Stimulated activated memory B cell treated with anti-CD40 and anti-IgM and Interleukin-4, amounts not matched to agents 10 μg/mL and 1 μg/mL and 100 μg/mL, for 72 hours (primary cell): ENCODE measurements at regions not wholly inside any gene's neighbourhood (a gene's known extent, or its start where the extent isn't known, plus 50 kb on each side); places are given as distances from the start of the nearest gene placed in this dataset.
"Not testable (repeated sequence)": the region's sequence is repeated elsewhere in the genome, so short reads cannot be mapped to it uniquely, and the experiment has no call there.

Experiments
- ATAC-seq: fragments of 150-1000 bp; cut with Tn5 transposase; 2 replicates; pipeline ENCODE4 v1.10.0; 2021
- H3K27ac Mint-ChIP-seq: one replicate; pipeline ENCODE4 v1.8.0; 2022; ENCODE audit warnings: mild to moderate bottlenecking, mixed read lengths
- H3K27me3 Mint-ChIP-seq: one replicate; pipeline ENCODE4 v1.8.0; 2022; ENCODE audit warnings: mixed read lengths
- H3K36me3 Mint-ChIP-seq: one replicate; pipeline ENCODE4 v1.8.0; 2022; ENCODE audit warnings: mixed read lengths
- H3K4me1 Mint-ChIP-seq: one replicate; pipeline ENCODE4 v1.8.0; 2022; ENCODE audit warnings: mixed read lengths
- H3K4me3 Mint-ChIP-seq: one replicate; pipeline ENCODE4 v1.8.0; 2022; ENCODE audit warnings: mild to moderate bottlenecking, moderate library complexity, mixed read lengths
- H3K9me3 Mint-ChIP-seq: one replicate; pipeline ENCODE4 v1.8.0; 2022; ENCODE audit warnings: mixed read lengths

GRCh38 chr5:136738829-136739228, 373.5 kb upstream of the TRPC7 start:
- H3K36me3 Mint-ChIP-seq: no peaks in the 10 kb centered on the region
- H3K4me3 Mint-ChIP-seq: no peak overlapping the region
- H3K27ac Mint-ChIP-seq: no peak overlapping the region
- H3K4me1 Mint-ChIP-seq: no peaks in the 10 kb centered on the region
- H3K9me3 Mint-ChIP-seq: peaks cover 24% of the 10 kb centered on the region
- peaks cover 6% of the 10 kb centered on the region for H3K27me3 Mint-ChIP-seq
- ATAC-seq: no peak

- Mint-ChIP-seq H3K27me3 (peaks cover 6% of the 10 kb centered on the region), H3K4me3 (no peak overlapping the region), H3K9me3 (peaks cover 14% of the 10 kb centered on the region), H3K27ac (no peak overlapping the region), H3K4me1 (no peaks in the 10 kb centered on the region), H3K36me3 (no peaks in the 10 kb centered on the region)
- no peak for ATAC-seq
Observed at GRCh38 chr5:136736021-136736420, 370.7 kb upstream of the TRPC7 start.

- not testable (repeated sequence) for ATAC-seq, H3K4me3 Mint-ChIP-seq, H3K27me3 Mint-ChIP-seq, H3K27ac Mint-ChIP-seq, H3K4me1 Mint-ChIP-seq, H3K36me3 Mint-ChIP-seq
- H3K9me3 Mint-ChIP-seq: peaks cover 14% of the 10 kb centered on the region
Observed at GRCh38 chr5:136735611-136736010, 370.3 kb upstream of the TRPC7 start.

- H3K36me3 Mint-ChIP-seq: no peaks in the 10 kb centered on the region
Observed at GRCh38 chr5:136734628-136735027, 369.3 kb upstream of the TRPC7 start.

GRCh38 chr5:136732751-136733150, 367.4 kb upstream of the TRPC7 start:
- no peaks in the 10 kb centered on the region for H3K36me3 Mint-ChIP-seq
- no peak overlapping the region for H3K4me3 Mint-ChIP-seq
- no peak overlapping the region for H3K27ac Mint-ChIP-seq
- H3K9me3 Mint-ChIP-seq: peaks cover 3% of the 10 kb centered on the region
- ATAC-seq: no peak
- no peaks in the 10 kb centered on the region for H3K4me1 Mint-ChIP-seq
- H3K27me3 Mint-ChIP-seq: no peaks in the 10 kb centered on the region

More at GRCh38 chr5:136734628-136735027, 369.3 kb upstream of the TRPC7 start:
- Mint-ChIP-seq H3K9me3 (peaks cover 12% of the 10 kb centered on the region), H3K27ac (no peak overlapping the region), H3K27me3 (peaks cover 6% of the 10 kb centered on the region), H3K4me1 (no peaks in the 10 kb centered on the region), H3K4me3 (no peak overlapping the region)
- ATAC-seq: no peak

GRCh38 chr5:136731241-136731900, 366.0 kb upstream of the TRPC7 start:
- no peaks in the 10 kb centered on the region for H3K27me3 Mint-ChIP-seq
- H3K36me3 Mint-ChIP-seq: no peaks in the 10 kb centered on the region
- no peaks in the 10 kb centered on the region for H3K4me1 Mint-ChIP-seq
- no peaks in the 10 kb centered on the region for H3K9me3 Mint-ChIP-seq
- no peak for ATAC-seq
- H3K27ac Mint-ChIP-seq: no peak overlapping the region
- no peak overlapping the region for H3K4me3 Mint-ChIP-seq

- H3K4me1 Mint-ChIP-seq: no peaks in the 10 kb centered on the region
- no peaks in the 10 kb centered on the region for H3K9me3 Mint-ChIP-seq
- no peaks in the 10 kb centered on the region for H3K36me3 Mint-ChIP-seq
- H3K4me3 Mint-ChIP-seq: no peak overlapping the region
- H3K27ac Mint-ChIP-seq: no peak overlapping the region
- ATAC-seq: no peak
- H3K27me3 Mint-ChIP-seq: no peaks in the 10 kb centered on the region
Observed at GRCh38 chr5:136730426-136730825, 365.1 kb upstream of the TRPC7 start.

GRCh38 chr5:136729901-136730355, 364.6 kb upstream of the TRPC7 start:
- ATAC-seq: no peak
- Mint-ChIP-seq H3K27me3 (no peaks in the 10 kb centered on the region), H3K27ac (no peak overlapping the region), H3K4me1 (no peaks in the 10 kb centered on the region), H3K4me3 (no peak overlapping the region), H3K36me3 (no peaks in the 10 kb centered on the region), H3K9me3 (no peaks in the 10 kb centered on the region)

GRCh38 chr5:136726506-136726905, 361.2 kb upstream of the TRPC7 start:
- H3K4me1 Mint-ChIP-seq: no peaks in the 10 kb centered on the region
- H3K9me3 Mint-ChIP-seq: no peaks in the 10 kb centered on the region
- ATAC-seq: no peak
- no peaks in the 10 kb centered on the region for H3K27me3 Mint-ChIP-seq
- no peak overlapping the region for H3K4me3 Mint-ChIP-seq
- H3K27ac Mint-ChIP-seq: no peak overlapping the region
- no peaks in the 10 kb centered on the region for H3K36me3 Mint-ChIP-seq

GRCh38 chr5:136724161-136724560, 358.8 kb upstream of the TRPC7 start:
- Mint-ChIP-seq H3K9me3 (no peaks in the 10 kb centered on the region), H3K27ac (no peak overlapping the region), H3K36me3 (no peaks in the 10 kb centered on the region), H3K4me1 (no peaks in the 10 kb centered on the region), H3K4me3 (no peak overlapping the region), H3K27me3 (no peaks in the 10 kb centered on the region)
- ATAC-seq: no peak

GRCh38 chr5:136722581-136722980, 357.2 kb upstream of the TRPC7 start:
- no peaks in the 10 kb centered on the region for H3K4me1 Mint-ChIP-seq
- no peak overlapping the region for H3K4me3 Mint-ChIP-seq
- no peak for ATAC-seq
- H3K27ac Mint-ChIP-seq: no peak overlapping the region
- H3K36me3 Mint-ChIP-seq: no peaks in the 10 kb centered on the region
- H3K9me3 Mint-ChIP-seq: no peaks in the 10 kb centered on the region
- H3K27me3 Mint-ChIP-seq: no peaks in the 10 kb centered on the region

GRCh38 chr5:136722086-136722485, 356.7 kb upstream of the TRPC7 start:
- Mint-ChIP-seq H3K4me1 (no peaks in the 10 kb centered on the region), H3K4me3 (no peak overlapping the region), H3K27ac (no peak overlapping the region), H3K9me3 (no peaks in the 10 kb centered on the region), H3K36me3 (no peaks in the 10 kb centered on the region), H3K27me3 (no peaks in the 10 kb centered on the region)
- no peak for ATAC-seq

GRCh38 chr5:136720674-136721073, 355.3 kb upstream of the TRPC7 start:
- Mint-ChIP-seq H3K9me3 (no peaks in the 10 kb centered on the region), H3K4me3 (no peak overlapping the region), H3K27ac (no peak overlapping the region), H3K27me3 (no peaks in the 10 kb centered on the region), H3K36me3 (no peaks in the 10 kb centered on the region), H3K4me1 (no peaks in the 10 kb centered on the region)
- ATAC-seq: no peak

- H3K27me3 Mint-ChIP-seq: no peaks in the 10 kb centered on the region
- no peaks in the 10 kb centered on the region for H3K4me1 Mint-ChIP-seq
- ATAC-seq: no peak
- H3K9me3 Mint-ChIP-seq: peaks cover 6% of the 10 kb centered on the region
- H3K36me3 Mint-ChIP-seq: no peaks in the 10 kb centered on the region
- no peak overlapping the region for H3K27ac Mint-ChIP-seq
- H3K4me3 Mint-ChIP-seq: no peak overlapping the region
Observed at GRCh38 chr5:136717917-136718316, 352.6 kb upstream of the TRPC7 start.

GRCh38 chr5:136714286-136714685, 348.9 kb upstream of the TRPC7 start:
- no peaks in the 10 kb centered on the region for H3K27me3 Mint-ChIP-seq
- peaks cover 9% of the 10 kb centered on the region for H3K9me3 Mint-ChIP-seq
- no peaks in the 10 kb centered on the region for H3K36me3 Mint-ChIP-seq
- no peak for ATAC-seq
- no peaks in the 10 kb centered on the region for H3K4me1 Mint-ChIP-seq
- H3K4me3 Mint-ChIP-seq: no peak overlapping the region
- H3K27ac Mint-ChIP-seq: no peak overlapping the region

GRCh38 chr5:136712628-136713027, 347.3 kb upstream of the TRPC7 start:
- Mint-ChIP-seq H3K27ac (no peak overlapping the region), H3K27me3 (no peaks in the 10 kb centered on the region), H3K36me3 (no peaks in the 10 kb centered on the region), H3K4me3 (no peak overlapping the region), H3K4me1 (no peaks in the 10 kb centered on the region), H3K9me3 (peaks cover 9% of the 10 kb centered on the region)
- ATAC-seq: no peak
